ENCODE measurements at regions not wholly inside any gene's neighbourhood (a gene's known extent, or its start where the extent isn't known, plus 50 kb on each side); places are given as distances from the start of the nearest gene placed in this dataset.

DNA sequence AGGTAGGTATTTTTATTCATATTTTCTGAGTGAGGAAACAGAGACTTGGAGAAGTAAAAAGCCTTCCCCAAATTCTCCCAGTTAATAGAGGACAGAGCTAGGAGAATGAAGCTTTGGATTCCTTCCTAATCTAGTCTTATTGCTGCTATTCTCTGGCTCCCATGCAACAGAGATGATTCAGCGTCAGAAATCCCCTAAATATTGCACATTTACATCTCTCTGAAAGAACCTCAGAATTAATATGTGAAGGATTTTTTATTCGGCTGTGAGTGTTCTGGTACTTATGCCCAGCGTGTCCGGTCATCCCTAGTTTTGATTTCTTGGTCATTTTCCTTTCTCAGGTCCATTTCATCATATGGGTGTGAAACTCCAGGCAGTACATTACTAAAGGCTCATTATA is 91.2 kb upstream of the SESTD1 start:
- Histone ChIP-seq H3K27me3 (ENCODE audit: control insufficient read depth, insufficient read depth, low read length) (no peaks in the 10 kb centered on the region), H3K4me1 (no peaks in the 10 kb centered on the region), H3K4me2 (ENCODE audit: low read length) (no peak overlapping the region), H3K79me2 (no peaks in the 10 kb centered on the region), H3K9me3 (ENCODE audit: control insufficient read depth, low read length) (no peaks in the 10 kb centered on the region), H3K36me3 (ENCODE audit: control insufficient read depth, insufficient read depth, low read length) (no peaks in the 10 kb centered on the region), H3K27ac (no peak overlapping the region), H2AFZ (no peak overlapping the region), H3K9ac (no peak overlapping the region), H3K4me3 (ENCODE audit: low read depth, low read length) (no peak overlapping the region)
- TF ChIP-seq, protein P1, sequence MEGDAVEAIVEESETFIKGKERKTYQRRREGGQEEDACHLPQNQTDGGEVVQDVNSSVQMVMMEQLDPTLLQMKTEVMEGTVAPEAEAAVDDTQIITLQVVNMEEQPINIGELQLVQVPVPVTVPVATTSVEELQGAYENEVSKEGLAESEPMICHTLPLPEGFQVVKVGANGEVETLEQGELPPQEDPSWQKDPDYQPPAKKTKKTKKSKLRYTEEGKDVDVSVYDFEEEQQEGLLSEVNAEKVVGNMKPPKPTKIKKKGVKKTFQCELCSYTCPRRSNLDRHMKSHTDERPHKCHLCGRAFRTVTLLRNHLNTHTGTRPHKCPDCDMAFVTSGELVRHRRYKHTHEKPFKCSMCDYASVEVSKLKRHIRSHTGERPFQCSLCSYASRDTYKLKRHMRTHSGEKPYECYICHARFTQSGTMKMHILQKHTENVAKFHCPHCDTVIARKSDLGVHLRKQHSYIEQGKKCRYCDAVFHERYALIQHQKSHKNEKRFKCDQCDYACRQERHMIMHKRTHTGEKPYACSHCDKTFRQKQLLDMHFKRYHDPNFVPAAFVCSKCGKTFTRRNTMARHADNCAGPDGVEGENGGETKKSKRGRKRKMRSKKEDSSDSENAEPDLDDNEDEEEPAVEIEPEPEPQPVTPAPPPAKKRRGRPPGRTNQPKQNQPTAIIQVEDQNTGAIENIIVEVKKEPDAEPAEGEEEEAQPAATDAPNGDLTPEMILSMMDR (IDR thresholded peaks at IDR 0.05), result no peak

- H3K79me2 ChIP-seq, result no peaks in the 10 kb centered on the region
- H3K27ac ChIP-seq, result no peak overlapping the region
- H3K9ac ChIP-seq, result no peak overlapping the region
- no peaks in the 10 kb centered on the region for H3K27me3 ChIP-seq (ENCODE audit: control insufficient read depth, insufficient read depth, low read length)
- H3K4me3 ChIP-seq (ENCODE audit: low read depth, low read length), result no peak overlapping the region
- no peaks in the 10 kb centered on the region for H3K4me1 ChIP-seq
- H3K36me3 ChIP-seq (ENCODE audit: control insufficient read depth, insufficient read depth, low read length), result no peaks in the 10 kb centered on the region
- no peak overlapping the region for H3K4me2 ChIP-seq (ENCODE audit: low read length)
- TF ChIP-seq, protein P1 (IDR thresholded peaks at IDR 0.05), result peak; percentile 24
- H2AFZ ChIP-seq, result no peak overlapping the region
- no peaks in the 10 kb centered on the region for H3K9me3 ChIP-seq (ENCODE audit: control insufficient read depth, low read length)
Observed at GRCh38 chr2:179354739-179355537, 90.3 kb upstream of the SESTD1 start.

GRCh38 chr2:179354296-179354695 is 89.7 kb upstream of the SESTD1 start:
- no peak overlapping the region for H3K4me3 ChIP-seq (ENCODE audit: low read depth, low read length)
- H2AFZ ChIP-seq, result no peak overlapping the region
- no peaks in the 10 kb centered on the region for H3K27me3 ChIP-seq (ENCODE audit: control insufficient read depth, insufficient read depth, low read length)
- no peak overlapping the region for H3K9ac ChIP-seq
- H3K4me1 ChIP-seq, result no peaks in the 10 kb centered on the region
- no peak overlapping the region for H3K4me2 ChIP-seq (ENCODE audit: low read length)
- H3K27ac ChIP-seq, result no peak overlapping the region
- no peaks in the 10 kb centered on the region for H3K9me3 ChIP-seq (ENCODE audit: control insufficient read depth, low read length)
- no peaks in the 10 kb centered on the region for H3K79me2 ChIP-seq
- no peaks in the 10 kb centered on the region for H3K36me3 ChIP-seq (ENCODE audit: control insufficient read depth, insufficient read depth, low read length)
- TF ChIP-seq, protein P1 (IDR thresholded peaks at IDR 0.05), result no peak

- TF ChIP-seq, protein P1 (IDR thresholded peaks at IDR 0.05), result no peak
- H2AFZ ChIP-seq, result no peak overlapping the region
Observed at GRCh38 chr2:179352181-179352580, 87.5 kb upstream of the SESTD1 start.

GRCh38 chr2:179351057-179351456 is 86.4 kb upstream of the SESTD1 start:
- Histone ChIP-seq H3K4me3 (ENCODE audit: low read depth, low read length) (no peak overlapping the region), H3K36me3 (ENCODE audit: control insufficient read depth, insufficient read depth, low read length) (no peaks in the 10 kb centered on the region), H3K79me2 (no peaks in the 10 kb centered on the region), H3K4me2 (ENCODE audit: low read length) (no peak overlapping the region), H3K9ac (no peak overlapping the region), H2AFZ (no peak overlapping the region), H3K4me1 (no peaks in the 10 kb centered on the region), H3K27ac (no peak overlapping the region), H3K9me3 (ENCODE audit: control insufficient read depth, low read length) (no peaks in the 10 kb centered on the region), H3K27me3 (ENCODE audit: control insufficient read depth, insufficient read depth, low read length) (no peaks in the 10 kb centered on the region)
- TF ChIP-seq, protein P1 (IDR thresholded peaks at IDR 0.05), result no peak

More at GRCh38 chr2:179352181-179352580, 87.5 kb upstream of the SESTD1 start:
- Histone ChIP-seq H3K9me3 (ENCODE audit: control insufficient read depth, low read length) (no peaks in the 10 kb centered on the region), H3K36me3 (ENCODE audit: control insufficient read depth, insufficient read depth, low read length) (no peaks in the 10 kb centered on the region), H3K79me2 (no peaks in the 10 kb centered on the region), H3K9ac (no peak overlapping the region), H3K27me3 (ENCODE audit: control insufficient read depth, insufficient read depth, low read length) (no peaks in the 10 kb centered on the region), H3K4me1 (no peaks in the 10 kb centered on the region), H3K4me3 (ENCODE audit: low read depth, low read length) (no peak overlapping the region), H3K4me2 (ENCODE audit: low read length) (no peak overlapping the region), H3K27ac (no peak overlapping the region)

All from parathyroid adenoma (tissue), 2 donors.